22Rv1 (cell line): ENCODE measurements at regions not wholly inside any gene's neighbourhood (a gene's known extent, or its start where the extent isn't known, plus 50 kb on each side); places are given as distances from the start of the nearest gene placed in this dataset.

Experiments
- H3K27ac ChIP-seq: fragments of 450-650 bp; 2 replicates; pipeline ENCODE4 v1.5.1; 2017
- CTCF ChIP-seq: fragments of 450-650 bp; IDR thresholded peaks from 2 replicates; pipeline ENCODE4 v1.5.1; 2017; ENCODE audit warnings: mild to moderate bottlenecking
- ZFX ChIP-seq: fragments of 450-650 bp; IDR thresholded peaks from 2 replicates; pipeline ENCODE4 v1.6.1; 2017; ENCODE audit warnings: antibody characterized with exemption, borderline replicate concordance

GRCh38 chr4:10212400-10212799 lies 95.8 kb upstream of the WDR1 start:
- no peak for TF ChIP-seq ZFX
- no peak for TF ChIP-seq CTCF
- no peak overlapping the region for H3K27ac ChIP-seq

GRCh38 chr4:10207116-10207515 lies 90.5 kb upstream of the WDR1 start:
- no peak overlapping the region for H3K27ac ChIP-seq
- no peak for TF ChIP-seq CTCF
- no peak for TF ChIP-seq ZFX

- TF ChIP-seq ZFX: no peak
- no peak for TF ChIP-seq CTCF
Observed at GRCh38 chr4:10205223-10205622, 88.6 kb upstream of the WDR1 start.

GRCh38 chr4:10204401-10205058 lies 87.9 kb upstream of the WDR1 start:
- TF ChIP-seq CTCF: no peak
- TF ChIP-seq ZFX: no peak
- H3K27ac ChIP-seq: no peak overlapping the region

More at GRCh38 chr4:10205223-10205622, 88.6 kb upstream of the WDR1 start:
- H3K27ac ChIP-seq: no peak overlapping the region

GRCh38 chr4:10203851-10204250 lies 87.3 kb upstream of the WDR1 start:
- no peak for TF ChIP-seq ZFX
- TF ChIP-seq CTCF: no peak
- no peak overlapping the region for H3K27ac ChIP-seq

- no peak overlapping the region for H3K27ac ChIP-seq
- TF ChIP-seq ZFX: no peak
- TF ChIP-seq CTCF: no peak
Observed at GRCh38 chr4:10201381-10202223, 85.0 kb upstream of the WDR1 start.

GRCh38 chr4:10200869-10201268 lies 84.3 kb upstream of the WDR1 start:
- TF ChIP-seq CTCF: no peak
- TF ChIP-seq ZFX: no peak
- no peak overlapping the region for H3K27ac ChIP-seq
